WTC11 (cell line): ENCODE measurements at regions not wholly inside any gene's neighbourhood (a gene's known extent, or its start where the extent isn't known, plus 50 kb on each side); places are given as distances from the start of the nearest gene placed in this dataset.

Experiments
- ATAC-seq: fragments of 200-7000 bp; cut with Tn5 transposase; 2 replicates; pipeline ENCODE4 v1.10.0; 2021; ENCODE audit warnings: mild to moderate bottlenecking, moderate library complexity
- CTCF ChIA-PET: fragments of 300-600 bp; sonication (Branson Sonifier 250); formaldehyde crosslinking; loops from one replicate; lab custom pipeline; 2021; ENCODE audit warnings: antibody characterized with exemption; lab: Charles Lee
- POLR2A ChIA-PET: fragments of 350-600 bp; sonication (Branson Sonifier 250); formaldehyde crosslinking; loops from one replicate; lab custom pipeline; 2021; ENCODE audit warnings: antibody characterized with exemption; lab: Charles Lee
- DNase-seq: peaks from one replicate; pipeline ENCODE4 v3.0.0; 2021; ENCODE audit warnings: low spot score
- H3K27ac Mint-ChIP-seq: 2 replicates; pipeline ENCODE4 v1.8.0; 2021; ENCODE audit warnings: mixed read lengths
- H3K27me3 Mint-ChIP-seq: 2 replicates; pipeline ENCODE4 v1.8.0; 2021; ENCODE audit warnings: low read depth, mild to moderate bottlenecking, moderate library complexity, mixed read lengths
- H3K36me3 Mint-ChIP-seq: 2 replicates; pipeline ENCODE4 v1.8.0; 2021; ENCODE audit warnings: mixed read lengths
- H3K4me1 Mint-ChIP-seq: 2 replicates; pipeline ENCODE4 v1.8.0; 2022; ENCODE audit warnings: mixed read lengths
- H3K4me3 Mint-ChIP-seq: 2 replicates; pipeline ENCODE4 v1.8.0; 2021; ENCODE audit warnings: mild to moderate bottlenecking, moderate library complexity, mixed read lengths
- H3K9me3 Mint-ChIP-seq: 2 replicates; pipeline ENCODE4 v1.8.0; 2021; ENCODE audit warnings: mixed read lengths
- CREM ChIP-seq: sonication (generic); formaldehyde crosslinking; IDR thresholded peaks from 2 replicates; pipeline ENCODE4 v1.8.1; 2022; ENCODE audit warnings: mild to moderate bottlenecking, missing genetic modification reagents, moderate library complexity
- ELF4 ChIP-seq: sonication (generic); formaldehyde crosslinking; IDR thresholded peaks from 2 replicates; pipeline ENCODE4 v1.8.1; 2022; ENCODE audit warnings: low read depth, mild to moderate bottlenecking, moderate library complexity, missing genetic modification reagents
- FOXK1 ChIP-seq: sonication (generic); formaldehyde crosslinking; IDR thresholded peaks from 2 replicates; pipeline ENCODE4 v1.8.0; 2022; ENCODE audit warnings: mild to moderate bottlenecking, moderate library complexity, missing genetic modification reagents
- FOXP1 ChIP-seq: sonication (generic); formaldehyde crosslinking; IDR thresholded peaks from 2 replicates; pipeline ENCODE4 v1.8.0; 2022; ENCODE audit warnings: missing genetic modification reagents, mild to moderate bottlenecking, moderate library complexity, borderline replicate concordance
- HMGA2 ChIP-seq: fragments of 250-450 bp; sonication (Bioruptor Pico); IDR thresholded peaks from 2 replicates; pipeline ENCODE4 v1.4.0; 2021; ENCODE audit warnings: mild to moderate bottlenecking, moderate library complexity
- NFE2L1 ChIP-seq: sonication (generic); formaldehyde crosslinking; IDR thresholded peaks from 2 replicates; pipeline ENCODE4 v1.8.1; 2023; ENCODE audit warnings: missing genetic modification reagents
- NR1H2 ChIP-seq: sonication (generic); formaldehyde crosslinking; IDR thresholded peaks from 2 replicates; pipeline ENCODE4 v1.9.0; 2021; ENCODE audit warnings: mild to moderate bottlenecking, moderate library complexity, missing genetic modification reagents
- NR3C1 ChIP-seq: sonication (generic); formaldehyde crosslinking; conservative IDR thresholded peaks from 2 replicates; pipeline ENCODE4 v1.8.1; 2023; ENCODE audit warnings: low read depth, mild to moderate bottlenecking, missing genetic modification reagents
- OVOL2 ChIP-seq: fragments of 250-450 bp; sonication (Bioruptor Pico); IDR thresholded peaks from 2 replicates; pipeline ENCODE4 v1.9.0; 2021; ENCODE audit warnings: mild to moderate bottlenecking, borderline replicate concordance
- SMAD3 ChIP-seq: sonication (generic); formaldehyde crosslinking; IDR thresholded peaks from 2 replicates; pipeline ENCODE4 v1.8.0; 2022; ENCODE audit warnings: missing genetic modification reagents, mild to moderate bottlenecking, borderline replicate concordance
- SOX15 ChIP-seq: fragments of 250-450 bp; sonication (Bioruptor Pico); IDR thresholded peaks from 2 replicates; pipeline ENCODE4 v1.9.0; 2021; ENCODE audit warnings: mild to moderate bottlenecking
- TEAD1 ChIP-seq: sonication (generic); formaldehyde crosslinking; IDR thresholded peaks from 2 replicates; pipeline ENCODE4 v1.8.0; 2022; ENCODE audit warnings: mild to moderate bottlenecking, missing genetic modification reagents
- TEAD4 ChIP-seq: sonication (generic); formaldehyde crosslinking; IDR thresholded peaks from 2 replicates; pipeline ENCODE4 v1.8.0; 2022; ENCODE audit warnings: mild to moderate bottlenecking, missing genetic modification reagents
- ZBTB21 ChIP-seq: sonication (generic); formaldehyde crosslinking; IDR thresholded peaks from 2 replicates; pipeline ENCODE4 v1.8.1; 2023; ENCODE audit warnings: mild to moderate bottlenecking, missing genetic modification reagents, borderline replicate concordance
- ZNF121 ChIP-seq: sonication (generic); formaldehyde crosslinking; IDR thresholded peaks from 2 replicates; pipeline ENCODE4 v1.8.0; 2023; ENCODE audit warnings: missing genetic modification reagents
- ZNF396 ChIP-seq: fragments of 250-450 bp; sonication (Bioruptor Pico); IDR thresholded peaks from 2 replicates; pipeline ENCODE4 v1.8.0; 2021; ENCODE audit warnings: mild to moderate bottlenecking, moderate library complexity, borderline replicate concordance
- TF ChIP-seq, protein P1 (sequence below): sonication (generic); formaldehyde crosslinking; IDR thresholded peaks from 2 replicates; pipeline ENCODE4 v1.8.1; 2022; ENCODE audit warnings: low read depth, missing genetic modification reagents, borderline replicate concordance
- TF ChIP-seq, protein P2 (sequence below): sonication (generic); formaldehyde crosslinking; conservative IDR thresholded peaks from 2 replicates; pipeline ENCODE4 v1.8.1; 2022; ENCODE audit warnings: mild to moderate bottlenecking, missing genetic modification reagents
- TF ChIP-seq, protein P3 (sequence below): fragments of 250-450 bp; sonication (Bioruptor Pico); IDR thresholded peaks from 2 replicates; pipeline ENCODE4 v1.9.0; 2021; ENCODE audit warnings: mild to moderate bottlenecking
- TF ChIP-seq, protein P4 (sequence below): fragments of 250-450 bp; sonication (Bioruptor Pico); conservative IDR thresholded peaks from 2 replicates; pipeline ENCODE4 v1.9.0; 2021; ENCODE audit warnings: mild to moderate bottlenecking
- TF ChIP-seq, protein P5 (sequence below): sonication (generic); formaldehyde crosslinking; IDR thresholded peaks from 2 replicates; pipeline ENCODE4 v1.8.0; 2022; ENCODE audit warnings: mild to moderate bottlenecking, missing genetic modification reagents
- TF ChIP-seq, protein P6 (sequence below): sonication (generic); formaldehyde crosslinking; IDR thresholded peaks from 2 replicates; pipeline ENCODE4 v1.8.1; 2022; ENCODE audit warnings: mild to moderate bottlenecking, missing genetic modification reagents, moderate library complexity, borderline replicate concordance
- TF ChIP-seq, protein P7 (sequence below): fragments of 250-450 bp; sonication (Bioruptor Pico); IDR thresholded peaks from 2 replicates; pipeline ENCODE4 v1.9.0; 2021; ENCODE audit warnings: mild to moderate bottlenecking

DNA sequence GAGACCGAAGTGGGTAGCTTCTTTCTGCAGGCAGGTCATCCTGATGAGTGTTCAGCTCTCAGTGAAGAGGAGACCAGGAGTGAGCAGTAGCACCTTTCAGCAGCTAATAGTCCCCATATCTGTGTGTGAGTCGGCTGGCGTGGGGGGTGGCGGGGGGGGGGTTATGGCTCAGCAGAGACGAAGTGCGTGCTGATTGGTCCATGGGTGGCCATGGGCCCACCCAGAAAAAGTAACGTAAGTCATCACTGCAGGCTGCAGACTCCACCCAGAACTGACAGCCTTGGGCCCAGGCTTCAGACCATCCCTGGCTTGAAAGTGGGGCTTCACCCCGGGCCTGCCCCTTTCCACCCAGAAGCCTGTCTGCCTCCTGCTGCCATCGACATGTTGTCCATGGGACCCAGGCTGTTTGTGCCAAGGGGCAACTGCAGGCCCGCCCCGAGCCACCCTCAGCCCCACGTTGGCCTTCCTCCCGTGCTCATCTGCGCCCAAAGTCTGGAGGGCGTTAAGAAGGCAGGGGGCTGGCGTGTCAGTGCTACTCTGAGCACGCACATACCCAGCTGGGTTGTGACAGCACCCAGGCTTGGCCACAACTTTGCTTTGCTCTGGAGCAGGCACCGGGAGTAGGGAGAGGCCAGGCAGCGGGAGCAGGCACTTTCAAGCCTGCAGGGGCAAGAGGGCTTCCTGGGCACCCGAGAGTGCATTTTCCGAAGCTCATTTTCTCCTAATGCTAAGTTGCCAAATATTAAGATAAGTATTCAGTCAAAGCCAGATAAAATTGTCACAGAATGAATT, 511.7 kb upstream of the CDIN1 start:
- H3K27me3 Mint-ChIP-seq: no peaks in the 10 kb centered on the region
- TF ChIP-seq, protein P1, sequence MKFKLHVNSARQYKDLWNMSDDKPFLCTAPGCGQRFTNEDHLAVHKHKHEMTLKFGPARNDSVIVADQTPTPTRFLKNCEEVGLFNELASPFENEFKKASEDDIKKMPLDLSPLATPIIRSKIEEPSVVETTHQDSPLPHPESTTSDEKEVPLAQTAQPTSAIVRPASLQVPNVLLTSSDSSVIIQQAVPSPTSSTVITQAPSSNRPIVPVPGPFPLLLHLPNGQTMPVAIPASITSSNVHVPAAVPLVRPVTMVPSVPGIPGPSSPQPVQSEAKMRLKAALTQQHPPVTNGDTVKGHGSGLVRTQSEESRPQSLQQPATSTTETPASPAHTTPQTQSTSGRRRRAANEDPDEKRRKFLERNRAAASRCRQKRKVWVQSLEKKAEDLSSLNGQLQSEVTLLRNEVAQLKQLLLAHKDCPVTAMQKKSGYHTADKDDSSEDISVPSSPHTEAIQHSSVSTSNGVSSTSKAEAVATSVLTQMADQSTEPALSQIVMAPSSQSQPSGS (CRISPR knock-in tag): no peak
- TF ChIP-seq ZNF396 (CRISPR knock-in tag) (no peak), NR3C1 (CRISPR knock-in tag) (no peak), ZNF121 (CRISPR knock-in tag) (no peak), NFE2L1 (no peak), TEAD1 (CRISPR knock-in tag) (no peak), CREM (CRISPR knock-in tag) (no peak), SMAD3 (CRISPR knock-in tag) (no peak)
- H3K27ac Mint-ChIP-seq: no peak overlapping the region
- no peak for ATAC-seq
- H3K9me3 Mint-ChIP-seq: peaks cover 14% of the 10 kb centered on the region
- POLR2A ChIA-PET: interaction anchor here (0.7 kb wide), 1 partner anchor 48 kb away, joined by 3 read pairs; no protein-coding TSS in a partner anchor
- no peak for DNase-seq
- peaks cover 11% of the 10 kb centered on the region for H3K36me3 Mint-ChIP-seq
- CTCF ChIA-PET: no interaction called here
- H3K4me1 Mint-ChIP-seq: peaks cover 16% of the 10 kb centered on the region
- no peak overlapping the region for H3K4me3 Mint-ChIP-seq

DNA sequence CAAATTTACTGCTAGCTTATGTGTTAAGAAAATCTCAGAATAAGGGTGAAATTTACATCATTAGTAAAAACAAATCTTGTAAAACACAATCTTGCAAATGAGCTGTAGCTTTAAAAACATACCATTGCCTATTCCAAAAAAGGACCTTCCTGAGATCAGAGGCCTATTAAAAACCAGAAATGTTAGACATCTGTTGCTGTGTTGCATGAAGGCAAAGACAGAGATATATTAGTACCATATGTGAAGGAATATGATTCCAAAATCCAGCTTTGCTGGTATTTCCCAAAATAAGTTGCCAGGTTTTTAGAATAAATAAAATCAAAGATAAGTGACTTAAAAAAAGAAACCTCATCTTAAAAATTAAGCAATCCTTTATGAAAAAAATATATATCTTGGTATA, 504.1 kb upstream of the CDIN1 start:
- TF ChIP-seq FOXP1 (CRISPR knock-in tag) (no peak), ZBTB21 (CRISPR knock-in tag) (no peak), FOXK1 (CRISPR knock-in tag) (no peak), ELF4 (no peak), ZNF396 (CRISPR knock-in tag) (no peak), TEAD4 (CRISPR knock-in tag) (no peak)
- TF ChIP-seq, protein P2, sequence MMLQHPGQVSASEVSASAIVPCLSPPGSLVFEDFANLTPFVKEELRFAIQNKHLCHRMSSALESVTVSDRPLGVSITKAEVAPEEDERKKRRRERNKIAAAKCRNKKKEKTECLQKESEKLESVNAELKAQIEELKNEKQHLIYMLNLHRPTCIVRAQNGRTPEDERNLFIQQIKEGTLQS: no peak
- TF ChIP-seq, protein P3, sequence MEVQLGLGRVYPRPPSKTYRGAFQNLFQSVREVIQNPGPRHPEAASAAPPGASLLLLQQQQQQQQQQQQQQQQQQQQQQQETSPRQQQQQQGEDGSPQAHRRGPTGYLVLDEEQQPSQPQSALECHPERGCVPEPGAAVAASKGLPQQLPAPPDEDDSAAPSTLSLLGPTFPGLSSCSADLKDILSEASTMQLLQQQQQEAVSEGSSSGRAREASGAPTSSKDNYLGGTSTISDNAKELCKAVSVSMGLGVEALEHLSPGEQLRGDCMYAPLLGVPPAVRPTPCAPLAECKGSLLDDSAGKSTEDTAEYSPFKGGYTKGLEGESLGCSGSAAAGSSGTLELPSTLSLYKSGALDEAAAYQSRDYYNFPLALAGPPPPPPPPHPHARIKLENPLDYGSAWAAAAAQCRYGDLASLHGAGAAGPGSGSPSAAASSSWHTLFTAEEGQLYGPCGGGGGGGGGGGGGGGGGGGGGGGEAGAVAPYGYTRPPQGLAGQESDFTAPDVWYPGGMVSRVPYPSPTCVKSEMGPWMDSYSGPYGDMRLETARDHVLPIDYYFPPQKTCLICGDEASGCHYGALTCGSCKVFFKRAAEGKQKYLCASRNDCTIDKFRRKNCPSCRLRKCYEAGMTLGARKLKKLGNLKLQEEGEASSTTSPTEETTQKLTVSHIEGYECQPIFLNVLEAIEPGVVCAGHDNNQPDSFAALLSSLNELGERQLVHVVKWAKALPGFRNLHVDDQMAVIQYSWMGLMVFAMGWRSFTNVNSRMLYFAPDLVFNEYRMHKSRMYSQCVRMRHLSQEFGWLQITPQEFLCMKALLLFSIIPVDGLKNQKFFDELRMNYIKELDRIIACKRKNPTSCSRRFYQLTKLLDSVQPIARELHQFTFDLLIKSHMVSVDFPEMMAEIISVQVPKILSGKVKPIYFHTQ (CRISPR knock-in tag): no peak
- TF ChIP-seq, all 79 proteins: peak for 0
- H3K36me3 Mint-ChIP-seq: no peaks in the 10 kb centered on the region
- H3K27ac Mint-ChIP-seq: no peak overlapping the region
- no peak overlapping the region for H3K4me3 Mint-ChIP-seq
- no peak for ATAC-seq
- ChIA-PET POLR2A (no interaction called here), CTCF (no interaction called here)
- no peak for DNase-seq
- no peaks in the 10 kb centered on the region for H3K27me3 Mint-ChIP-seq
- H3K9me3 Mint-ChIP-seq: peaks cover 9% of the 10 kb centered on the region; the same call in 1 of the 2 replicates
- peaks cover 10% of the 10 kb centered on the region for H3K4me1 Mint-ChIP-seq

DNA sequence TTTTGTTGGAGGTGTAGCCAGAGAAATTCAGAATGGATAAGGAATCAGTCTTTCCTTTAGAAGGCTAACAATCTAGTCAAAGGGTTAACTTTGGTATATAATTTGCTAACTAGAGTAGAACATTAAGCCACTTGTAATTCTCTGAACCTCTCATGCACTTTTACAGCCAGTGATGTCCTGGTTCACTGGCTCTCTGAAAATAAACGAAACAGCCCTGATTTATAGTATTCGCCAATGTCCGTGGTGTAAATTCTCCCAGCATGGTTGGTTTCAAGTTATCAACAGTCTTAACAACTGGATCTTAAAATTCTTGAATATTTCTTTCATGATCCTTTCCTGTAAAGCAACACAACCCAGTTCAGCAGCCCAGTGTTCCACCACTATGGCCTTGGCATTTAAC, 500.4 kb upstream of the CDIN1 start:
- Mint-ChIP-seq H3K4me1 (no peaks in the 10 kb centered on the region), H3K27ac (no peak overlapping the region), H3K27me3 (no peaks in the 10 kb centered on the region), H3K4me3 (no peak overlapping the region), H3K36me3 (peaks cover 19% of the 10 kb centered on the region), H3K9me3 (peaks cover 36% of the 10 kb centered on the region)
- CTCF ChIA-PET: no interaction called here
- POLR2A ChIA-PET: no interaction called here
- no peak for ATAC-seq
- no peak for DNase-seq
- TF ChIP-seq OVOL2 (CRISPR knock-in tag): no peak
- TF ChIP-seq NR1H2 (CRISPR knock-in tag): no peak
- TF ChIP-seq, protein P4, sequence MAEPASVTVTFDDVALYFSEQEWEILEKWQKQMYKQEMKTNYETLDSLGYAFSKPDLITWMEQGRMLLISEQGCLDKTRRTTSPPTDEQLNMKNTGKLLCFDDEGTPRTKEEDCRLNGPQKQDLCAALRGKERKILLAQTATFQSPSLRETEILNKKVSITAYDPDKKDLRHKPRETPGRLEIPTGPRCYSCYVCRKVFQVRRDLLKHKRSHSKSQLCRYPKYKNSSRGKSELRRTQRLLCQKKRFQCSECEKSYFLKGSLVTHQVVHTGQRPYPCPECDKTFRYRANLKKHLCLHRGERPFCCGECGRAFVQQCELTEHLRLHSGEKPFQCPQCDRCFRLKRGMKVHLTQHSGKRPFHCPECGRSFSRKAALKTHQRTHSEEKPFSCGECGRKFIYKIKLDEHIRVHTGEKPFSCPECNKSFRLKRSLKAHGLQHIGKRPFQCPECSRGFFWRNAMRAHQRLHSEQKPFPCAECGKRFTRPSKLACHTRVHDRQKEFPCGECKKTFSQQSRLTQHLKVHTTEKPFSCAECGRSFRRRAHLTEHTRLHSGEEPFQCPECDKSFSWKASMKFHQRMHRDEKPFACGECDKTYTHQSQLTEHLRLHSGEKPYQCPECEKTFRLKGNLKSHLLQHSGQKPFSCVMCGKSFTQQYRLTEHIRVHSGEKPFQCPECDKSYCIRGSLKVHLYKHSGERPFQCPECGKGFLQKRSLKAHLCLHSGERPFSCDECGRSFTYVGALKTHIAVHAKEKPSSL (CRISPR knock-in tag): no peak
- no peak for TF ChIP-seq SOX15 (CRISPR knock-in tag)
- no peak for TF ChIP-seq HMGA2 (CRISPR knock-in tag)
- TF ChIP-seq, protein P5, sequence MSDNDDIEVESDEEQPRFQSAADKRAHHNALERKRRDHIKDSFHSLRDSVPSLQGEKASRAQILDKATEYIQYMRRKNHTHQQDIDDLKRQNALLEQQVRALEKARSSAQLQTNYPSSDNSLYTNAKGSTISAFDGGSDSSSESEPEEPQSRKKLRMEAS (CRISPR knock-in tag): no peak
- TF ChIP-seq, protein P6, sequence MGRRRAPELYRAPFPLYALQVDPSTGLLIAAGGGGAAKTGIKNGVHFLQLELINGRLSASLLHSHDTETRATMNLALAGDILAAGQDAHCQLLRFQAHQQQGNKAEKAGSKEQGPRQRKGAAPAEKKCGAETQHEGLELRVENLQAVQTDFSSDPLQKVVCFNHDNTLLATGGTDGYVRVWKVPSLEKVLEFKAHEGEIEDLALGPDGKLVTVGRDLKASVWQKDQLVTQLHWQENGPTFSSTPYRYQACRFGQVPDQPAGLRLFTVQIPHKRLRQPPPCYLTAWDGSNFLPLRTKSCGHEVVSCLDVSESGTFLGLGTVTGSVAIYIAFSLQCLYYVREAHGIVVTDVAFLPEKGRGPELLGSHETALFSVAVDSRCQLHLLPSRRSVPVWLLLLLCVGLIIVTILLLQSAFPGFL (CRISPR knock-in tag): no peak
- TF ChIP-seq ELF4: no peak
- TF ChIP-seq, protein P7, sequence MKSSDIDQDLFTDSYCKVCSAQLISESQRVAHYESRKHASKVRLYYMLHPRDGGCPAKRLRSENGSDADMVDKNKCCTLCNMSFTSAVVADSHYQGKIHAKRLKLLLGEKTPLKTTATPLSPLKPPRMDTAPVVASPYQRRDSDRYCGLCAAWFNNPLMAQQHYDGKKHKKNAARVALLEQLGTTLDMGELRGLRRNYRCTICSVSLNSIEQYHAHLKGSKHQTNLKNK (CRISPR knock-in tag): no peak
